ENCODE measurements at regions not wholly inside any gene's neighbourhood (a gene's known extent, or its start where the extent isn't known, plus 50 kb on each side); places are given as distances from the start of the nearest gene placed in this dataset.

DNA sequence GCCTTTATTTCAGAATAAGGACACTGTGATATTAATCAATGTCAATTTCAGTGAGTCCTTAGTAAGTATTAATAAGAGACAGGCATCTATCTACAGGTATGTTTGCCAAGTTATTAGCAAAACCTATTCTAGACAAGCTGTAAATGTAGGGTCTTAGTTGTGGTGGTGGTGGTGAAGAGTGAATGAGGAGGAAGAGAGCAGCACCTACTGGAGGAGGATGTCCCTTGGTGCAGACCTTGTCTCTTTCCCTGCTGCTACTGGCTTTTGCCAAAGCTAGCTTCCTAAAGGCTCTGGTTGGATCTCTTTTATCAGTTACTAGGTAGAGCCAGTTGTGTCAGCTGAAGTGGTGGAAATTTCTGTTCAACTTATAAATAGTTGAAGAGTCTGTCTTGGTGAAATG is 304.8 kb upstream of the ATP2B1 start:
- peak; percentile 50 for DNase-seq (ENCODE audit: low read depth, low spot score)
- in situ Hi-C loops (cut with HindIII; ENCODE audit: low pct_unique_long_range_greater_than_20kb, low sequenced_read_pairs), result no loop called here

DNA sequence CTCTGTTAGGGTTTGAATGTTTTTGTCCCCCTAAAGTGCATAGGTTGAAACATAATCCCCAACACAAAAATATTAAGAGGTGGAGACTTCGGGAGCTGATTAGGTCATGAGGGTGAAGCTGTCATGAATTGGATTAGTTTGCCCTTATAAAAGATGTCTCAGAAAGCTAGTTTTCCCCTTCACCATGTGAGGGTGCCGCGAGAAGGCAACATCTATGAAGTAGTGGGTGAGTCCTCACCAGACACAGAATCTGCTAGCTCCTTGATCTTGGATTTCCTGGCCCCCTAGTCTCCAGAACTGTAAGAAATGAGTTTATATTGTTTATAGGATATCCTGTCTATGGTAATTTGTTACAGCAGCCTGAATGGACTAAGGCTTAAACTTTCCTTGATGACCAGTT is 301.5 kb upstream of the ATP2B1 start:
- DNase-seq (ENCODE audit: low read depth, low spot score), result peak; percentile 35
- in situ Hi-C loops (cut with HindIII; ENCODE audit: low pct_unique_long_range_greater_than_20kb, low sequenced_read_pairs), result no loop called here

DNA sequence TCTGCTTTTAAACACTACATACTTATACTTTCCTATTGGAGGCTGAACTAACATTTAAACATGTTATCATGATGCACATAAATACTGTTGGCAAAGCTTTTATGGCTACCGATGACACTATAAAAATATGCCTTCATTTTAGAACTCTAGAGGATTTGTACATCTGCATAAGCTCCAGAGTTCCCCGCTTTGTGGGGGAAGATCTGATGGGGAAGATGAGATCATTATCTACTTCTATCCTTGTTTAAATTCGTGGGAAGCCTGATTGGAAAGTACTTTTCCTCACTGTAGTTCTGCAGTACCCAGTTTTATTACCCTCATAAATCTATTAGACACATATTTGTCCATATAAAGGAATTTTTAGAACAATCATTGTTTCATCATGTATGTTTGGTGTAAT is 299.6 kb upstream of the ATP2B1 start:
- DNase-seq (ENCODE audit: low read depth, low spot score), result no peak
- in situ Hi-C loops (cut with HindIII; ENCODE audit: low pct_unique_long_range_greater_than_20kb, low sequenced_read_pairs), result no loop called here

DNA sequence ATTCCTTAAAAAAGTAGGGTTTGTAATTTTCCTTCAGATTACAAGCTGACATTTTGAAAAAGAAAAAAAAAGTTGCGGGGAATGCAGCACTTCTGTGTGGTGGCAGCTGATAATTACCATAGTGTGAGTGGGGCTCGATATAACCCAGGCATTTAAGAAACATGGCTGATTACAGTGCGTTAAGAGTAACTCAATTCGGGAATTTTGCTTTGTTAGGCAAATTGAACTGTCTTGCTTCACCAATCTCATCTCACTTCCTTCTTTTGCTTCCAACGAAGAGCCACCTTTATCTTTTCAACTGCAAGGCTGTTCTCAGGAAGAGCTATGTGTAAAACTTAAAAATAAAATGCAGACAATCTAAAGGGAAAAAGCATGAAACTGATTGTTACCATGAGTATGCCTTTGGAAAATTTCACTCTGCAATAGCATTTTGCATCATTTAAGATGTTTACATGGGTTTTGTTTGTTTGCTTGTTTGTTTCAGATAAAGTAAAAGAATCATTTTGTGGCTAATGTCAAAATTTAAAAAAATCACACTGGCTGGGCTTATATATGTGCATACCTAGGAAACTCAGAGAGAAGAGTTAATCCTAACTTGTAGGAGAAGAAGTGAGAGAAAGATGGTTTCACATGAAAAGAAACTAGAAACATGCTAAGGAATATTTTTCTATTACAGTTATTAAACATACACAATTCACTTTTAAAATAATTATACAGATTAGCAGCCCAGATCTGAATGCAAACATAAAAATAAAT is 295.9 kb upstream of the ATP2B1 start:
- no peak for DNase-seq (ENCODE audit: low read depth, low spot score)
- in situ Hi-C loops (cut with HindIII; ENCODE audit: low pct_unique_long_range_greater_than_20kb, low sequenced_read_pairs), result no loop called here

GRCh38 chr12:90003688-90004087 is 295.1 kb upstream of the ATP2B1 start:
- in situ Hi-C loops (cut with HindIII; ENCODE audit: low pct_unique_long_range_greater_than_20kb, low sequenced_read_pairs), result no loop called here

GRCh38 chr12:90000721-90001120 is 292.1 kb upstream of the ATP2B1 start:
- in situ Hi-C loops (cut with HindIII; ENCODE audit: low pct_unique_long_range_greater_than_20kb, low sequenced_read_pairs), result no loop called here
- no peak for DNase-seq (ENCODE audit: low read depth, low spot score)

More at GRCh38 chr12:90003688-90004087, 295.1 kb upstream of the ATP2B1 start:
- no peak for DNase-seq (ENCODE audit: low read depth, low spot score)

DNA sequence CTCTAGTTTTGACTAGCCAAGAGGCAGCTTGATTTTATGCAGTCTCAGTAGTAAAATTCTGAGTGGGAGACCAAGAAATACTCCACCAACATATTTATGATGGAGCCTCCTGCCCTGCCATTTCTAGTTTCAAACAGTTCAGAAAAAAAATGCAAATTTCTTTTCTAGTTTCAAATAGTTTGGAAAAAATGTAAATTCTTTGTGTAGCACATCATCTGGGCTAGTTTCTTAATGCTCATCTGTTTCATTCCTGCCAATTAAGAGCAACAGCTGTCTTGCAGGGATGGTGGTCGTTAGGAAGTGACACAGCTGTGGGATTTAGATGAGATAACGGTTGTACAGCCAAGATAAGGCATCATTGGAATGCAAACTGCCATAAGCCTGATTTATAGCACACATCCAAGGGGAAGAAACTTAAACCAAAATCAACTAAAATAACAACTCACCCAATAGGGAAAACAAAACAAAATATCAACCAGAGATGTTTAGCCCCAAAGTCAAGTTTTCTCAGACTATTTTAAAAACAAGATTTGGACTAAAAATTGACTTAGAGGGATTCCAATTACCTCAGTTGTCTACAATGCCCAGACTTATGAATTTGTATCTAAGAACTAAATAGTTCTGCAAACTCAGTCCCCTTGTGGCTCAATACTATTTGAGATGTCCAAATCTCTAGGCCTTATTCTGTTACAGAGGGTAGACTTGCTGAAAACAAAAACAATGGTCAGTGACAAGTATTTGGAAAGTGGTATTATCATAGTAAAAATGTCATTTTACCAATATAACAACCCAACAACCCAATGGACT is 291.3 kb upstream of the ATP2B1 start:
- in situ Hi-C loops (cut with HindIII; ENCODE audit: low pct_unique_long_range_greater_than_20kb, low sequenced_read_pairs), result no loop called here
- DNase-seq (ENCODE audit: low read depth, low spot score), result no peak

DNA sequence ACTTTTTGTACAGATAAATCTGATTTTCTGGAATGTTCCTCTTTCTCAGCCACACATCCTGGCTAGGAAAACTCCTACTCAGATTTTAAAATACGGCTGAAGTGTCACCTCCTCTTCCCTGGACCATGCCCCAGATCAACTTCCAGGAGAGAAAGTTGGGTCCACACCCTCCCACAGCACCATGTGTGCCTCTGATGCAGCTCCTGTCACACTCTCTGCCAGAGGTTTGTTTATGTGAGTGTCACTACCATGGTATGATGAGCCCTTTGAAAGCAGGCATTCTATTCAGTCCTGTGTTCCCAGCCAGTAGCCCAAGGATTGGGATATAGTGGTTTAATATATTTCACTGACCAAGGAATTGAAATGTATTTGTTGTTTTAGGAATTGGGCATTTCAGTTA is 287.2 kb upstream of the ATP2B1 start:
- no peak for DNase-seq (ENCODE audit: low read depth, low spot score)
- in situ Hi-C loops (cut with HindIII; ENCODE audit: low pct_unique_long_range_greater_than_20kb, low sequenced_read_pairs), result no loop called here

GRCh38 chr12:89994911-89995310 is 286.3 kb upstream of the ATP2B1 start:
- in situ Hi-C loops (cut with HindIII; ENCODE audit: low pct_unique_long_range_greater_than_20kb, low sequenced_read_pairs), result no loop called here
- no peak for DNase-seq (ENCODE audit: low read depth, low spot score)

DNA sequence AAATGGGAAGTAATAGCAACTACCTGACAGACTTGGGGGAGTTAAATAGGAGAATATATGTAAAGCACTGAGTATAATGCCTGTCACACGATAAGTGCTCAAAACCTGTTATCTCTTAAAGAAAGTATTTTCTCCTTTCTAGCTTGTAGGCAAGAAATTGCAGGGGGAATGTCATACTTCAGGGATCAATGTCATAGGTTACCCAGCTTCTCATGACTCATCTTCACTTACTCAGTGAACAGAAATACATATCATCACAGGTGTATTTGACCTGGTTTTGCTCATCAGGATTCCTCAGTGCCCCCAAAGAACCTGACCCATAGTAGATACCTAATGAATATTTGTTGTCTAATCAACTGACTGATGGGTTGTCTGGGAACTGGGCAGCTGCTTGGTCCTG is 285.0 kb upstream of the ATP2B1 start:
- in situ Hi-C loops (cut with HindIII; ENCODE audit: low pct_unique_long_range_greater_than_20kb, low sequenced_read_pairs), result no loop called here
- no peak for DNase-seq (ENCODE audit: low read depth, low spot score)

DNA sequence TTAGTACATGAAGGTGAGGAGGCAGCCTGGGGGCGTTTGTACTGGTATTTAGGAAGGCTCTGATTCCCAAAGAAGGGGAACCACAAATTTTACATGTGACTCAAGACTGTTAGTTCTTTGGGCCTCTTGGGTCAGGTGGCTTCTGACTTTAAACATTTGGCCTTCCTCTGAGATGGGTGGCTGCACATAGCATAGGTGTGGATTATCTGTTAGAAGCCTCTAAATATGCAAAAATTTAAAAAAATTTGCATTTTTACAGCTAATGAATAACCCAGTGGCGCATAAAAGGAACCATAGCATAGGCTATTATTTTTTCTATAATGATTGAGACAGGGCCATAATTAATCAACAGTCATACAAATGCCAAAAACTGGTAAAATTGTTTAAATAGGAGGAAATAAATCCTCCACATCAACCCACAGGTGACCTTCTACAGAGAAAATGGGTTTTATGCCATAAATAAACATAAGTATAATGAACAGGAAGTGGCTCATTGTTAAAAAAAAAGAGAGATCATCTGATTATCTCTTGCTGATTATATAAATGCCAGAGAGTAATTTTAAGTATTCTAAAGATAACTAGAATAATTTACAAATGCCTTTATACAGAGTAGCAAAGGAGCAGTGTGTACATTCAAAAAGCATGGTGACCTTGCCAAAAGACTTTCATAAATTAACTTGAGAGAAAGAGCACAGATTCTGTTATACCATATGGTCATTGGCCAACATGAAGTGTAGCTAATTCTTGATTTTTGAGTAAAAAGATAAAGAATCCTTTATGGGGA is 284.2 kb upstream of the ATP2B1 start:
- DNase-seq (ENCODE audit: low read depth, low spot score), result no peak
- in situ Hi-C loops (cut with HindIII; ENCODE audit: low pct_unique_long_range_greater_than_20kb, low sequenced_read_pairs), result no loop called here

DNA sequence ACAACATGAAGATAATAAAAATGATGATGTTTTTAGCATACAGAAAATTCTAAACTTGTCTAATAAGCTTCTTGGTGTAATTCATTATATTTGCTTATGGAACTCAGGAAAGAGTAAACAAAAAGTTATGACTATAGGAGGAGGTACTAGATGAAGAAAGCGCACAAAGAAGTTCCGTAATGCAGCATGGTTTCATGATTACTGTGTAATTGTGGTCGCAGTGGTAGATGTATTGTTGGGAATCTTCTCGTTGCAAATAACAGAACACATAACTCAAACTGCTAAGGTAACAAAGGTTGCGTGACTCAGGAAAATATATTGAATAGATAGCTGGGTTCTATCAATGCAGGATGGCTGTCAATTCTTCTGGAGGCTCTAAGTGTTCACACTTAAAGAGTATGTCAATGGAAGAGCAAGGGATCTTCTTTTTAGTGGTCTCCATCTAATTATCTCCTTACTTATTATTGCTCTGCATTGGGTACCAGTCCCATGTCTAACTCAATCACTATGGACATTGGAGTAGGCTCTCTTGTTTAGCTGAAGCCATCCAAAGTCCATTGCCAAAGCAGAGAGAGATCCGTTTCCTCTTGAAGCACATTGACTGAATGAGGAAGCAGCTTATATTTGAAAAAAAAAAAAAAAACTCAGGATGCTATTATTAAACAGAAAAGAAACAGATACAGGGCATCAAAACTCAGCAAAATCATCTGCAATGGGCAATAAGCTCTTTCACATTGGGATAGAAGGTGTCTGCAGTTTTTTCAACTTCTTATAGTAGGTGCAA is 283.4 kb upstream of the ATP2B1 start:
- in situ Hi-C loops (cut with HindIII; ENCODE audit: low pct_unique_long_range_greater_than_20kb, low sequenced_read_pairs), result no loop called here
- DNase-seq (ENCODE audit: low read depth, low spot score), result no peak

DNA sequence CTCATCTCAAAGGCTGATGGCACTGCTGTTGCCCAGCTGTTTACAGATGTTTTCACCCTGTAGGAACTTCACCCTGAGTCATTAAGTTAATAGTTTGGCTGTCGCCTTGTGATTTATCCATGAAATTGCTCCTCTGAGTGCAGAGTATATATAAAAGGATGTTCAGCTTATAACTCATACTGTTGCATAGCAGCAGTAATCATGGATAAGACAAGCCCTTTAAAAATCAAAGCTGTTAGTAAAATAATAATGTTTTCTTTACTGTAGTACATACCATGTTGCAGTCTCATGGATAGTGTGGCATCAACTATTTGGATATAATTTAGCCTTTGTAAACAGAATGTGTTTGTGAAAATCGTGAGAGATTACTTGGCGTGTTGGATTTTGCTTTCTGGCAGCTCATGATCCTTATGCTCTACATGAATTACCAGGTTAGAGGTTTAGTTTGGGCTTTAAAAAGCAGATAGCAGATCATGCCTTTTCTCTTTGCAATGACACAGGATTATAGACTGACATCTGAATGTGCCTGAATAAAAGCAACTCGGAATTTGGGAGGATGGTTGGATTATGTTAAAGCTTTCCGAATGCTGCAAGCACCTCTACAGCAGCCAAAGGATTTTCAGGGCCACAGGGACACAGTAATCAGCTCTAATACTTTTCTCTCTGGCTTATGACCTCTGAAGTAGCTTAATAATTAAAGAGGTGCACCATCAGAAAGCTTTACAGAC is 279.7 kb upstream of the ATP2B1 start:
- in situ Hi-C loops (cut with HindIII; ENCODE audit: low pct_unique_long_range_greater_than_20kb, low sequenced_read_pairs), result no loop called here
- no peak for DNase-seq (ENCODE audit: low read depth, low spot score)

GRCh38 chr12:89985935-89986334 is 277.3 kb upstream of the ATP2B1 start:
- DNase-seq (ENCODE audit: low read depth, low spot score), result no peak
- in situ Hi-C loops (cut with HindIII; ENCODE audit: low pct_unique_long_range_greater_than_20kb, low sequenced_read_pairs), result no loop called here

DNA sequence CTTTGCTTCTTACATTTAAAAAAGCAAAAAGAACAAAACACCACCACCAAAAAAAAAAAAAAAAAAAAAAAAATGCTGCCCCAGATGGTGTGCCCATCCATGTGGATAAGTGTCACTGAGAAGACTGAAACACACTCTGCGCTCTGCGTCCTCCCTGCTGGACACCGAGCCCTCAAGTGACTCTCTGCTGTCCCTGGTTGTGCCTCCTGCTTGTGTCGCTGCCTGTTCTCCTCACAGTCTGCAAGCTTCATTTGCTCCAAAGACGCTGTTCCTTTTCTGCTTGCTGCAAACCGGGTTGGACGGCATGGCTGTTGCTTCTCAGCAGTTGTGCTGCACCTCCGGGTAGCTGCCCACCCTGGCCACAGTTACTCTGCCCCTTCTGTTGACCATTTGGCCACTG is 276.2 kb upstream of the ATP2B1 start:
- in situ Hi-C loops (cut with HindIII; ENCODE audit: low pct_unique_long_range_greater_than_20kb, low sequenced_read_pairs), result no loop called here
- DNase-seq (ENCODE audit: low read depth, low spot score), result no peak

DNA sequence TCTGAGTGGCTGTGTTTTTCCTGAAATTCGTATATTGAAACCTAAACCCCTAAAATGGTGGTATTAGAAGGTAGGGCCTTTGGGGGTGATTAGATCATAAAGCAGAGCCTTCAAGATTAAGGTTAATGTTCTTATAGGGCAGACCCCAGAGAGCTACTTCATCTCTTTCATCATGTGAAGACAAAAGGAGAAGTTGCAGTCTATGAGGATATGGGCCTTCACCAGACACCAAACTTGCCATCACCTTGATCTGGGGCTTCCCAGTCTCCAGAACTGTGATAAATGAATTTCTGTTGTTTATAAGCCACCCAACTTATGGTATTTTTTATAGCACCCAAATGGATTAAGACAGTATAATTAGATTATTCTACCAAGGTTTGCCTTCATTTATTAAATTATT is 275.0 kb upstream of the ATP2B1 start:
- in situ Hi-C loops (cut with HindIII; ENCODE audit: low pct_unique_long_range_greater_than_20kb, low sequenced_read_pairs), result no loop called here
- DNase-seq (ENCODE audit: low read depth, low spot score), result no peak

GRCh38 chr12:89980236-89980635 is 271.6 kb upstream of the ATP2B1 start:
- DNase-seq (ENCODE audit: low read depth, low spot score), result peak; percentile 88
- in situ Hi-C loops (cut with HindIII; ENCODE audit: low pct_unique_long_range_greater_than_20kb, low sequenced_read_pairs), result no loop called here
